ENCODE measurements at regions not wholly inside any gene's neighbourhood (a gene's known extent, or its start where the extent isn't known, plus 50 kb on each side); places are given as distances from the start of the nearest gene placed in this dataset.
"Not testable (repeated sequence)": the region's sequence is repeated elsewhere in the genome, so short reads cannot be mapped to it uniquely, and the experiment has no call there.

GRCh38 chr13:19088416-19088815, 93.2 kb downstream of the TUBA3C start:
- DNase-seq (ENCODE audit: low read depth): no peak
- no peak for TF ChIP-seq CTCF (conservative IDR thresholded peaks at IDR 0.05; ENCODE audit: control insufficient read depth, insufficient read depth, low read depth, low read length)
- H3K4me3 ChIP-seq (ENCODE audit: control insufficient read depth, low read depth, low read length): no peak overlapping the region

- H3K4me3 ChIP-seq (ENCODE audit: control insufficient read depth, low read depth, low read length): no peak overlapping the region
- TF ChIP-seq CTCF (conservative IDR thresholded peaks at IDR 0.05; ENCODE audit: control insufficient read depth, insufficient read depth, low read depth, low read length): no peak
- DNase-seq (ENCODE audit: low read depth): no peak
These were observed 95.7 kb downstream of the TUBA3C start for GRCh38 chr13:19085876-19086275.

GRCh38 chr13:19085258-19085657, 96.4 kb downstream of the TUBA3C start:
- no peak for TF ChIP-seq CTCF (conservative IDR thresholded peaks at IDR 0.05; ENCODE audit: control insufficient read depth, insufficient read depth, low read depth, low read length)
- DNase-seq (ENCODE audit: low read depth): no peak
- H3K4me3 ChIP-seq (ENCODE audit: control insufficient read depth, low read depth, low read length): no peak overlapping the region

GRCh38 chr13:19083340-19083739, 98.3 kb downstream of the TUBA3C start:
- no peak for DNase-seq (ENCODE audit: low read depth)
- no peak for TF ChIP-seq CTCF (conservative IDR thresholded peaks at IDR 0.05; ENCODE audit: control insufficient read depth, insufficient read depth, low read depth, low read length)
- no peak overlapping the region for H3K4me3 ChIP-seq (ENCODE audit: control insufficient read depth, low read depth, low read length)

- TF ChIP-seq CTCF (conservative IDR thresholded peaks at IDR 0.05; ENCODE audit: control insufficient read depth, insufficient read depth, low read depth, low read length): no peak
- H3K4me3 ChIP-seq (ENCODE audit: control insufficient read depth, low read depth, low read length): no peak overlapping the region
- no peak for DNase-seq (ENCODE audit: low read depth)
These were observed 106.2 kb downstream of the TUBA3C start for GRCh38 chr13:19075418-19075817.

- TF ChIP-seq CTCF (conservative IDR thresholded peaks at IDR 0.05; ENCODE audit: control insufficient read depth, insufficient read depth, low read depth, low read length): no peak
- DNase-seq (ENCODE audit: low read depth): no peak
- H3K4me3 ChIP-seq (ENCODE audit: control insufficient read depth, low read depth, low read length): no peak overlapping the region
These were observed 107.1 kb downstream of the TUBA3C start for GRCh38 chr13:19074519-19074918.

GRCh38 chr13:19074106-19074505, 107.5 kb downstream of the TUBA3C start:
- not testable (repeated sequence) for H3K4me3 ChIP-seq (ENCODE audit: control insufficient read depth, low read depth, low read length); DNase-seq (ENCODE audit: low read depth)

- H3K4me3 ChIP-seq (ENCODE audit: control insufficient read depth, low read depth, low read length); DNase-seq (ENCODE audit: low read depth): not testable (repeated sequence)
These were observed 108.5 kb downstream of the TUBA3C start for GRCh38 chr13:19072956-19073706.
